CD14-positive monocyte (primary cell): ENCODE measurements at regions not wholly inside any gene's neighbourhood (a gene's known extent, or its start where the extent isn't known, plus 50 kb on each side); places are given as distances from the start of the nearest gene placed in this dataset.

Experiments
- DNase-seq, 3 donors: peaks; one replicate each; pipeline ENCODE4 v3.0.0-alpha.2; 2011 to 2022
- H2AFZ ChIP-seq: 2 replicates; pipeline ENCODE4 v1.6.0; 2012; ENCODE audit warnings: mild to moderate bottlenecking, low read depth, low read length, inconsistent platforms; ENCODE audit not compliant: insufficient read depth, poor library complexity, severe bottlenecking
- H3K27ac ChIP-seq, 2 donors: 1 replicate in 1 of 2; 2 replicates in 1 of 2; pipeline ENCODE4 v1.5.1; 2012 to 2013; ENCODE audit warnings: low read length in 2 of 2, control low read depth in 1 of 2, inconsistent platforms in 1 of 2, low read depth in 1 of 2, mild to moderate bottlenecking in 1 of 2
- H3K27me3 ChIP-seq, 2 donors: one replicate each; pipeline versions ENCODE4 v1.6.0 to v1.6.1; 2011 to 2013; ENCODE audit warnings: low read length in 2 of 2; ENCODE audit not compliant: control insufficient read depth in 2 of 2, insufficient read depth in 2 of 2
- H3K36me3 ChIP-seq, 2 donors: replicated peaks in 1 of 2; 1 replicate in 1 of 2; 2 replicates in 1 of 2; pipeline versions ENCODE4 v1.5.1 to v1.6.1; 2012 to 2013; ENCODE audit warnings: low read length in 2 of 2, control low read depth in 1 of 2, inconsistent platforms in 1 of 2, mild to moderate bottlenecking in 1 of 2; ENCODE audit not compliant: insufficient read depth in 2 of 2, control insufficient read depth in 1 of 2
- H3K4me1 ChIP-seq, 2 donors: 1 replicate in 1 of 2; 2 replicates in 1 of 2; pipeline versions ENCODE4 v1.5.1 to v1.6.1; 2012 to 2013; ENCODE audit warnings: low read length in 2 of 2, control low read depth in 1 of 2, inconsistent platforms in 1 of 2, mild to moderate bottlenecking in 1 of 2, moderate library complexity in 1 of 2; ENCODE audit not compliant: insufficient read depth in 2 of 2, control insufficient read depth in 1 of 2
- H3K4me2 ChIP-seq: replicated peaks from 2 replicates; pipeline ENCODE3; 2012; ENCODE audit warnings: low read length, moderate library complexity, mild to moderate bottlenecking; ENCODE audit not compliant: poor library complexity, severe bottlenecking; ENCODE audit errors: extremely low read depth
- H3K4me3 ChIP-seq, 3 experiments: fragments of 200-600 bp in 1 of 3; sonication (generic) in 1 of 3; replicated peaks in 1 of 3; 1 replicate in 2 of 3; 2 replicates in 1 of 3; pipeline ENCODE4 v1.5.1; 2011 to 2013; ENCODE audit warnings: low read length in 3 of 3, mild to moderate bottlenecking in 3 of 3, control low read depth in 2 of 3, low read depth in 2 of 3, inconsistent platforms in 1 of 3, moderate library complexity in 1 of 3
- H3K79me2 ChIP-seq: 2 replicates; pipeline ENCODE4 v1.6.0; 2012; ENCODE audit warnings: mild to moderate bottlenecking, control low read depth, inconsistent platforms, low read length, moderate library complexity; ENCODE audit not compliant: insufficient read depth
- H3K9ac ChIP-seq: 2 replicates; pipeline ENCODE4 v1.6.0; 2017; ENCODE audit warnings: low read length, mild to moderate bottlenecking; ENCODE audit not compliant: insufficient read depth, poor library complexity, severe bottlenecking
- H3K9me3 ChIP-seq, 2 donors: replicated peaks in 1 of 2; 1 replicate in 1 of 2; 2 replicates in 1 of 2; pipeline versions ENCODE4 v1.5.1 to v1.6.1; 2012 to 2013; ENCODE audit warnings: low read length in 2 of 2, control low read depth in 1 of 2; ENCODE audit not compliant: control insufficient read depth in 1 of 2, insufficient read depth in 1 of 2
- H4K20me1 ChIP-seq: 2 replicates; pipeline ENCODE4 v1.6.0; 2012; ENCODE audit warnings: mild to moderate bottlenecking, low read length, control low read depth, moderate library complexity; ENCODE audit not compliant: insufficient read depth
- H3K27ac Mint-ChIP-seq, 7 donors: one replicate each; pipeline ENCODE4 v1.8.0; 2020; ENCODE audit warnings: mild to moderate bottlenecking in 7 of 7, mixed read lengths in 7 of 7, moderate library complexity in 6 of 7, inconsistent platforms in 2 of 7
- H3K27me3 Mint-ChIP-seq, 3 donors: one replicate each; pipeline ENCODE4 v1.8.0; 2021 to 2022; ENCODE audit warnings: low read depth in 3 of 3, mild to moderate bottlenecking in 3 of 3, mixed read lengths in 3 of 3, moderate library complexity in 3 of 3, inconsistent platforms in 1 of 3
- H3K36me3 Mint-ChIP-seq, 2 donors: one replicate each; pipeline ENCODE4 v1.8.0; 2020; ENCODE audit warnings: mixed read lengths in 2 of 2, inconsistent platforms in 1 of 2, mild to moderate bottlenecking in 1 of 2
- H3K4me1 Mint-ChIP-seq: one replicate; pipeline ENCODE4 v1.8.0; 2020; ENCODE audit warnings: mild to moderate bottlenecking, mixed read lengths
- H3K4me3 Mint-ChIP-seq, 2 donors: one replicate each; pipeline ENCODE4 v1.8.0; 2020; ENCODE audit warnings: mild to moderate bottlenecking in 2 of 2, mixed read lengths in 2 of 2, moderate library complexity in 1 of 2
- H3K9me3 Mint-ChIP-seq, 7 donors: one replicate each; pipeline ENCODE4 v1.8.0; 2020 to 2022; ENCODE audit warnings: mixed read lengths in 7 of 7, mild to moderate bottlenecking in 6 of 7, moderate library complexity in 6 of 7, inconsistent platforms in 2 of 7
- WGBS: methylation state at CpG from one replicate; pipeline ENCODE4 v1.1.5; 2013; ENCODE audit warnings: missing lambda C conversion rate; ENCODE audit not compliant: insufficient coverage; 5-methylcytosine and 5-hydroxymethylcytosine counted together
- intact Hi-C, 2 donors: fragments of 100-400 bp; cut with micrococcal nuclease; formaldehyde crosslinking; loops; one replicate each; pipeline versions ENCODE4 v1.15.0 to v1.15.1; 2023
- TF ChIP-seq, protein P1 (sequence below): fragments of 200-600 bp; IDR thresholded peaks from one replicate; pipeline ENCODE4 v1.8.0; 2022; ENCODE audit warnings: antibody characterized with exemption, mild to moderate bottlenecking

DNA sequence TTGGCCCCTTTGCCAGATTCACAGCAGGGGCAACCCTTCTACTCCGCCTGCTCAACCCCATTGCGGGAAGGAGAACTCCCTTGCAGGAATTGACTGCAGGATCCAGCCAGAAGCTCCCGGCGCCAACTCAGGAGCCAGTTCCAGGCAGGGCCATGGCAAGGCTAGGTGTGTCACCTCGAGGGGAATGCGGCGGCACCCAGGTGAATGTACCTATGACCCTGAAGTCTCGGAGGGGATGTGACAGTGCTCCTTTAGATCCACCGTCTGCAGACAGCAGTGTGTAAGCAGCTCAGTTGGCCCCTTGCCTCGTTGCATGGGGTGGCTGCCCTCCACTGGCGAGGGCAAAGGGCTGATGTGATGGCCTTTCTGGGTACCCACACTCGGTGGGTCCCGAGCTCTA is 606.6 kb downstream of the ELAVL2 start:
- H3K79me2 ChIP-seq = no peaks in the 10 kb centered on the region
- H3K9me3 ChIP-seq = peaks cover 0 to 8% of the 10 kb centered on the region in 2 donors
- DNase-seq = no peak
- Mint-ChIP-seq H3K36me3 (no peaks in the 10 kb centered on the region), H3K9me3 (peaks cover 2 to 13% (median 3%) of the 10 kb centered on the region in 7 donors), H3K4me3 (no peak overlapping the region), H3K4me1 (no peaks in the 10 kb centered on the region), H3K27me3 (no peaks in the 10 kb centered on the region), H3K27ac (no peak overlapping the region)
- TF ChIP-seq, protein P1, sequence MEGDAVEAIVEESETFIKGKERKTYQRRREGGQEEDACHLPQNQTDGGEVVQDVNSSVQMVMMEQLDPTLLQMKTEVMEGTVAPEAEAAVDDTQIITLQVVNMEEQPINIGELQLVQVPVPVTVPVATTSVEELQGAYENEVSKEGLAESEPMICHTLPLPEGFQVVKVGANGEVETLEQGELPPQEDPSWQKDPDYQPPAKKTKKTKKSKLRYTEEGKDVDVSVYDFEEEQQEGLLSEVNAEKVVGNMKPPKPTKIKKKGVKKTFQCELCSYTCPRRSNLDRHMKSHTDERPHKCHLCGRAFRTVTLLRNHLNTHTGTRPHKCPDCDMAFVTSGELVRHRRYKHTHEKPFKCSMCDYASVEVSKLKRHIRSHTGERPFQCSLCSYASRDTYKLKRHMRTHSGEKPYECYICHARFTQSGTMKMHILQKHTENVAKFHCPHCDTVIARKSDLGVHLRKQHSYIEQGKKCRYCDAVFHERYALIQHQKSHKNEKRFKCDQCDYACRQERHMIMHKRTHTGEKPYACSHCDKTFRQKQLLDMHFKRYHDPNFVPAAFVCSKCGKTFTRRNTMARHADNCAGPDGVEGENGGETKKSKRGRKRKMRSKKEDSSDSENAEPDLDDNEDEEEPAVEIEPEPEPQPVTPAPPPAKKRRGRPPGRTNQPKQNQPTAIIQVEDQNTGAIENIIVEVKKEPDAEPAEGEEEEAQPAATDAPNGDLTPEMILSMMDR = no peak
- no peak overlapping the region for H2AFZ ChIP-seq
- H3K27ac ChIP-seq = no peak overlapping the region
- H3K27me3 ChIP-seq = no peaks in the 10 kb centered on the region
- H4K20me1 ChIP-seq = no peaks in the 10 kb centered on the region
- no peak overlapping the region for H3K4me3 ChIP-seq
- 89% methylated on average over 12 of the region's 13 CpGs for WGBS
- H3K9ac ChIP-seq = no peak overlapping the region
- H3K4me1 ChIP-seq = no peaks in the 10 kb centered on the region
- H3K4me2 ChIP-seq = no peak overlapping the region
- intact Hi-C loops = no loop called here
- H3K36me3 ChIP-seq = no peaks in the 10 kb centered on the region

DNA sequence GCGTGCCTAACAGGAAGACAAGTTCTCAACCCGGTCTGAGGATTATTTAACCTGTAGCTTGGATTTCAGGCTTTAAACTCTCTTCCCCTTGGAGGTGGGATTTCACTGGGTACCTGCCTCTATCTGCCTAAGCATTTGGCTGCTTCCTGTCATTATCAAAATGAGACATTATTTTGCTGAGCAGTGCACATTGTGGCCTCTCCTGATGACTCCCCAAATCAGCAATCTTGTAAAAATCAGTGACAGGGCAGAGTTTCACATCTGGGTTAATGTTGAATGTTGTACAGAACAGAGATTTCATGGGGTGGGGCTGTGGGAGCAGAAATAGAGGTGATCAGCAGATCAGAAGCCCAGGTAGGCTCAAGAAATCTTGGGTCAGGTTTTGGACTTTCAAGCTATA is 605.9 kb downstream of the ELAVL2 start:
- intact Hi-C loops = no loop called here
- Mint-ChIP-seq H3K36me3 (no peaks in the 10 kb centered on the region), H3K27ac (no peak overlapping the region), H3K27me3 (peaks cover 0 to 2% (median 0%) of the 10 kb centered on the region in 3 donors), H3K4me3 (no peak overlapping the region), H3K9me3 (peaks cover 2 to 19% (median 6%) of the 10 kb centered on the region in 7 donors), H3K4me1 (no peaks in the 10 kb centered on the region)
- TF ChIP-seq, protein P1 = no peak
- no peak overlapping the region for H3K27ac ChIP-seq
- peaks cover 0 to 8% of the 10 kb centered on the region in 2 donors for H3K9me3 ChIP-seq
- no peaks in the 10 kb centered on the region for H3K79me2 ChIP-seq
- no peaks in the 10 kb centered on the region for H3K27me3 ChIP-seq
- DNase-seq = no peak
- H3K4me3 ChIP-seq = no peak overlapping the region
- H3K36me3 ChIP-seq = no peaks in the 10 kb centered on the region
- H3K9ac ChIP-seq = no peak overlapping the region
- no peak overlapping the region for H3K4me2 ChIP-seq
- H2AFZ ChIP-seq = no peak overlapping the region
- H3K4me1 ChIP-seq = no peaks in the 10 kb centered on the region
- no CpG with 5 or more reads among the region's 2 CpGs for WGBS
- no peaks in the 10 kb centered on the region for H4K20me1 ChIP-seq
